ENCODE measurements at regions not wholly inside any gene's neighbourhood (a gene's known extent, or its start where the extent isn't known, plus 50 kb on each side); places are given as distances from the start of the nearest gene placed in this dataset.

DNA sequence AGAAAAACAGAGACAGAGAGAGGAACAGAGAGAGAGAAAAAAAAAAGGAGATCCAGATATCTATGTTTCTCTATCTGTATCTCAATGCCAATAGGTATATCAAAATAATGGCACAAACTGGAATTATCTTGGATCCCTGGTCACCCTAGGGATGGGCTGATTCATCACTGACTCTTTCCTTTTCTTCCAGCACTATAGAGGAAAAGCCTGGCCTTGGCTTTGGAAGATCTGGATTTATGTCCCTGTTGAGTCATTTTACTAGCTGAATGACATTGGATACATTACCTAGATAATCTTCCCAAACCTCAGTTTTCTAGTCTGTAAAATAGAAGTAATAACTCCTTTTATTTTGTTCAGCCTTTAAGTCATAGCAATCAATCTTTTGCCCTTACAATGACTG, 152.8 kb upstream of the GDF10 start:
- TF ChIP-seq, protein P1, sequence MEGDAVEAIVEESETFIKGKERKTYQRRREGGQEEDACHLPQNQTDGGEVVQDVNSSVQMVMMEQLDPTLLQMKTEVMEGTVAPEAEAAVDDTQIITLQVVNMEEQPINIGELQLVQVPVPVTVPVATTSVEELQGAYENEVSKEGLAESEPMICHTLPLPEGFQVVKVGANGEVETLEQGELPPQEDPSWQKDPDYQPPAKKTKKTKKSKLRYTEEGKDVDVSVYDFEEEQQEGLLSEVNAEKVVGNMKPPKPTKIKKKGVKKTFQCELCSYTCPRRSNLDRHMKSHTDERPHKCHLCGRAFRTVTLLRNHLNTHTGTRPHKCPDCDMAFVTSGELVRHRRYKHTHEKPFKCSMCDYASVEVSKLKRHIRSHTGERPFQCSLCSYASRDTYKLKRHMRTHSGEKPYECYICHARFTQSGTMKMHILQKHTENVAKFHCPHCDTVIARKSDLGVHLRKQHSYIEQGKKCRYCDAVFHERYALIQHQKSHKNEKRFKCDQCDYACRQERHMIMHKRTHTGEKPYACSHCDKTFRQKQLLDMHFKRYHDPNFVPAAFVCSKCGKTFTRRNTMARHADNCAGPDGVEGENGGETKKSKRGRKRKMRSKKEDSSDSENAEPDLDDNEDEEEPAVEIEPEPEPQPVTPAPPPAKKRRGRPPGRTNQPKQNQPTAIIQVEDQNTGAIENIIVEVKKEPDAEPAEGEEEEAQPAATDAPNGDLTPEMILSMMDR (IDR thresholded peaks at IDR 0.05; ENCODE audit: low read depth, low read length, missing input control) = no peak
- TF ChIP-seq TAF1 (conservative IDR thresholded peaks at IDR 0.05) = no peak

Measured in liver (tissue), 3 donors.